Type B pancreatic cell (in vitro differentiated cells): ENCODE measurements at regions not wholly inside any gene's neighbourhood (a gene's known extent, or its start where the extent isn't known, plus 50 kb on each side); places are given as distances from the start of the nearest gene placed in this dataset.

Source experiments
- DNase-seq: peaks from one replicate; pipeline ENCODE4 v3.0.0; 2021; ENCODE audit warnings: mixed read lengths; ENCODE audit not compliant: unreplicated experiment; ENCODE audit errors: extremely low spot score
- H3K27ac Mint-ChIP-seq: 2 replicates; pipeline ENCODE4 v1.8.0; 2021; ENCODE audit warnings: mild to moderate bottlenecking, mixed read lengths
- H3K27me3 Mint-ChIP-seq: 2 replicates; pipeline ENCODE4 v1.8.0; 2021; ENCODE audit warnings: mixed read lengths
- H3K36me3 Mint-ChIP-seq: 2 replicates; pipeline ENCODE4 v1.8.0; 2021; ENCODE audit warnings: mixed read lengths
- H3K4me1 Mint-ChIP-seq: one replicate; pipeline ENCODE4 v1.8.0; 2021; ENCODE audit warnings: mixed read lengths; ENCODE audit not compliant: unreplicated experiment
- H3K4me3 Mint-ChIP-seq: 2 replicates; pipeline ENCODE4 v1.8.0; 2021; ENCODE audit warnings: mild to moderate bottlenecking, mixed read lengths
- H3K9me3 Mint-ChIP-seq: 2 replicates; pipeline ENCODE4 v1.8.0; 2021; ENCODE audit warnings: mixed read lengths
- TF ChIP-seq, protein P1 (sequence below): fragments of 200-600 bp; sonication (generic); conservative IDR thresholded peaks from 2 replicates; pipeline ENCODE4 v1.5.0; 2021; ENCODE audit warnings: antibody characterized with exemption, mild to moderate bottlenecking

GRCh38 chr14:97527993-97528392 lies 730.8 kb downstream of the VRK1 start:
- H3K9me3 Mint-ChIP-seq, result peaks cover 9% of the 10 kb centered on the region

DNA sequence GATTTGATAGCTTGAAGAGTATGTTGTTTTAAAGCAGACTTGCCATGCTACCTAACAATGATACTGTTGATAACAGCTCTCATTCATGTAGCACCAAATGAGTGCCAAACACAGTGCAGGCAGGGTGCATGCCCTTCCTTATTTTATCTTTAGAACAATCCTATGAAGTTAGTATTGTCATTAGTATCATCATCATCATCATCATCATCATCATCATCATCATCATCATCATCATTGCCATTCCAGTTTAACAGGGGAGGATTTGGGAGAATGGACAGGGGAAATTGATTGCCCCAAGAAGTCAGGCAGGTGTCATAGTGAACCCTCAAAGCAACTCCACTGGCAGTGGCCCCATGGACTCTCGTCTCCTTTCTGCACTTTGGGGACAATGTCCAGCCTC lies 734.9 kb downstream of the VRK1 start:
- Mint-ChIP-seq H3K4me3 (no peak overlapping the region), H3K36me3 (no peaks in the 10 kb centered on the region), H3K9me3 (no peaks in the 10 kb centered on the region), H3K27ac (no peak overlapping the region), H3K27me3 (peaks cover 11% of the 10 kb centered on the region), H3K4me1 (peaks cover 6% of the 10 kb centered on the region)
- no peak for DNase-seq
- TF ChIP-seq, protein P1, sequence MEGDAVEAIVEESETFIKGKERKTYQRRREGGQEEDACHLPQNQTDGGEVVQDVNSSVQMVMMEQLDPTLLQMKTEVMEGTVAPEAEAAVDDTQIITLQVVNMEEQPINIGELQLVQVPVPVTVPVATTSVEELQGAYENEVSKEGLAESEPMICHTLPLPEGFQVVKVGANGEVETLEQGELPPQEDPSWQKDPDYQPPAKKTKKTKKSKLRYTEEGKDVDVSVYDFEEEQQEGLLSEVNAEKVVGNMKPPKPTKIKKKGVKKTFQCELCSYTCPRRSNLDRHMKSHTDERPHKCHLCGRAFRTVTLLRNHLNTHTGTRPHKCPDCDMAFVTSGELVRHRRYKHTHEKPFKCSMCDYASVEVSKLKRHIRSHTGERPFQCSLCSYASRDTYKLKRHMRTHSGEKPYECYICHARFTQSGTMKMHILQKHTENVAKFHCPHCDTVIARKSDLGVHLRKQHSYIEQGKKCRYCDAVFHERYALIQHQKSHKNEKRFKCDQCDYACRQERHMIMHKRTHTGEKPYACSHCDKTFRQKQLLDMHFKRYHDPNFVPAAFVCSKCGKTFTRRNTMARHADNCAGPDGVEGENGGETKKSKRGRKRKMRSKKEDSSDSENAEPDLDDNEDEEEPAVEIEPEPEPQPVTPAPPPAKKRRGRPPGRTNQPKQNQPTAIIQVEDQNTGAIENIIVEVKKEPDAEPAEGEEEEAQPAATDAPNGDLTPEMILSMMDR, result no peak

More at GRCh38 chr14:97527993-97528392, 730.8 kb downstream of the VRK1 start:
- no peak overlapping the region for H3K27ac Mint-ChIP-seq
- peaks cover 18% of the 10 kb centered on the region for H3K27me3 Mint-ChIP-seq
- H3K4me3 Mint-ChIP-seq, result no peak overlapping the region
- TF ChIP-seq, protein P1, result no peak
- no peaks in the 10 kb centered on the region for H3K36me3 Mint-ChIP-seq
- DNase-seq, result no peak
- peaks cover 11% of the 10 kb centered on the region for H3K4me1 Mint-ChIP-seq

GRCh38 chr14:97536421-97536820 lies 739.2 kb downstream of the VRK1 start:
- no peak overlapping the region for H3K4me3 Mint-ChIP-seq

GRCh38 chr14:97538749-97539410 lies 741.7 kb downstream of the VRK1 start:
- Mint-ChIP-seq H3K27me3 (peaks cover 5% of the 10 kb centered on the region), H3K4me3 (no peak overlapping the region), H3K9me3 (no peaks in the 10 kb centered on the region), H3K36me3 (no peaks in the 10 kb centered on the region), H3K4me1 (peaks cover 6% of the 10 kb centered on the region), H3K27ac (no peak overlapping the region)
- TF ChIP-seq, protein P1, result no peak
- no peak for DNase-seq

More at GRCh38 chr14:97536421-97536820, 739.2 kb downstream of the VRK1 start:
- Mint-ChIP-seq H3K4me1 (peaks cover 6% of the 10 kb centered on the region), H3K36me3 (no peaks in the 10 kb centered on the region), H3K27ac (no peak overlapping the region), H3K27me3 (peaks cover 8% of the 10 kb centered on the region), H3K9me3 (no peaks in the 10 kb centered on the region)
- no peak for DNase-seq
- TF ChIP-seq, protein P1, result no peak

DNA sequence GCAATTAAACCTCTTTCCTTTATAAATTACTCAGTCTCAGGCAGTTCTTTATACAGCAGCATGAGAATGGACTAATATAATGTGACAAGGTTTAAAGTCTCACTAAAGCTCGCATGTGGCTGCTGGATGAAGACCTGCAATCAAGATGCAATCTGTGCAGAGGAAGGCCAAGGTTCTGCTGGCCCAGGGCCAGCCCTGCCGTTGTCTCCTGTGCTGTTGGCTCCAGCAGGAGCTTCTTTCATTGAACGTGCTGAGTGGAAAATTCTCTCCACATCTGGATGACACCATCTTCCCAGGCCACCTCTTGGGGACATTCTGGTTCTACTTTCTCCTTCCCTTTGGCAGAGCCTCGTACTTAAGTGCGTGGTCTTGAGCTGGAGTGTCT lies 742.2 kb downstream of the VRK1 start:
- H3K4me3 Mint-ChIP-seq, result no peak overlapping the region
- peaks cover 5% of the 10 kb centered on the region for H3K27me3 Mint-ChIP-seq
- TF ChIP-seq, protein P1, result no peak
- H3K36me3 Mint-ChIP-seq, result no peaks in the 10 kb centered on the region
- H3K27ac Mint-ChIP-seq, result no peak overlapping the region
- no peaks in the 10 kb centered on the region for H3K9me3 Mint-ChIP-seq
- H3K4me1 Mint-ChIP-seq, result peaks cover 6% of the 10 kb centered on the region
- no peak for DNase-seq

DNA sequence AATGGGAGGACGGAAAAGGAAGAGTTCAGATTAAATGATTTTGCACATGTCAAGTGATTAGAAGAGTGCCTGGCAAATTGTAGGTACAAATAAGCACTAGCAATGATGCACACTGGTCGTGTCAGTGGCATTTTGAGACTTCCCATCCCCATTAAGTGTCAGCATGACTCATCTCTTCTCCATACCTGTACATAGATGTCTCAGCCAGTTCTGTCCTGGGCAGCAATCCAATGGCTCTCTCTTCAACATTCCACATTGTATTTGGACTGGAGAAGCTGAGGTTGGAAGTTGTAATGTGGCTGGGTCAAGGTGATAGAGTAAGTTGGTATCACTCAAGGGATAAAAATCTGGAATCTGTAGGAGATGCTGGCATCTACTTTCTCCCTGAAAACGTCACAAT lies 742.7 kb downstream of the VRK1 start:
- TF ChIP-seq, protein P1, result no peak
- H3K27me3 Mint-ChIP-seq, result peaks cover 5% of the 10 kb centered on the region
- H3K36me3 Mint-ChIP-seq, result no peaks in the 10 kb centered on the region
- no peak for DNase-seq
- no peaks in the 10 kb centered on the region for H3K9me3 Mint-ChIP-seq
- no peak overlapping the region for H3K27ac Mint-ChIP-seq
- no peak overlapping the region for H3K4me3 Mint-ChIP-seq
- peaks cover 3% of the 10 kb centered on the region for H3K4me1 Mint-ChIP-seq
